HG03097 (cell line): ENCODE measurements at regions not wholly inside any gene's neighbourhood (a gene's known extent, or its start where the extent isn't known, plus 50 kb on each side); places are given as distances from the start of the nearest gene placed in this dataset.
A peak's percentile ranks its signal among the peaks of the same experiment; 100 is the strongest.

Source experiments
- ATAC-seq: cut with Tn5 transposase; IDR thresholded peaks from one replicate; pipeline ENCODE4 v1.9.1; 2021; ENCODE audit not compliant: unreplicated experiment, low FRiP score

- ATAC-seq = no peak
These were observed 175.0 kb upstream of the HS3ST1 start for GRCh38 chr4:11603591-11604194.

GRCh38 chr4:11602606-11603340 is 174.1 kb upstream of the HS3ST1 start:
- ATAC-seq = no peak

- ATAC-seq = no peak
These were observed 170.4 kb upstream of the HS3ST1 start for GRCh38 chr4:11599064-11599463.

- no peak for ATAC-seq
These were observed 169.9 kb upstream of the HS3ST1 start for GRCh38 chr4:11598591-11598990.

- ATAC-seq = no peak
These were observed 168.8 kb upstream of the HS3ST1 start for GRCh38 chr4:11597506-11597905.

- no peak for ATAC-seq
These were observed 168.3 kb upstream of the HS3ST1 start for GRCh38 chr4:11596989-11597388.

GRCh38 chr4:11593576-11594116 is 165.0 kb upstream of the HS3ST1 start:
- ATAC-seq = no peak

GRCh38 chr4:11592276-11592675 is 163.6 kb upstream of the HS3ST1 start:
- ATAC-seq = no peak

- ATAC-seq = no peak
These were observed 161.4 kb upstream of the HS3ST1 start for GRCh38 chr4:11590132-11590531.

- ATAC-seq = no peak
These were observed 161.0 kb upstream of the HS3ST1 start for GRCh38 chr4:11589676-11590075.

GRCh38 chr4:11587797-11588196 is 159.1 kb upstream of the HS3ST1 start:
- ATAC-seq = no peak

GRCh38 chr4:11585506-11585905 is 156.8 kb upstream of the HS3ST1 start:
- ATAC-seq = no peak

GRCh38 chr4:11568511-11568910 is 139.8 kb upstream of the HS3ST1 start:
- no peak for ATAC-seq

GRCh38 chr4:11566444-11567022 is 137.8 kb upstream of the HS3ST1 start:
- ATAC-seq = peak; percentile 73

GRCh38 chr4:11565899-11566298 is 137.2 kb upstream of the HS3ST1 start:
- peak; percentile 44 for ATAC-seq

GRCh38 chr4:11565213-11565612 is 136.5 kb upstream of the HS3ST1 start:
- no peak for ATAC-seq

- no peak for ATAC-seq
These were observed 135.3 kb upstream of the HS3ST1 start for GRCh38 chr4:11564021-11564420.

- no peak for ATAC-seq
These were observed 120.8 kb upstream of the HS3ST1 start for GRCh38 chr4:11549525-11549924.

GRCh38 chr4:11548597-11549082 is 119.9 kb upstream of the HS3ST1 start:
- peak; percentile 95 for ATAC-seq

- ATAC-seq = no peak
These were observed 117.9 kb upstream of the HS3ST1 start for GRCh38 chr4:11546391-11547175.

GRCh38 chr4:11545651-11546050 is 117.0 kb upstream of the HS3ST1 start:
- ATAC-seq = no peak
